ENCODE measurements at regions not wholly inside any gene's neighbourhood (a gene's known extent, or its start where the extent isn't known, plus 50 kb on each side); places are given as distances from the start of the nearest gene placed in this dataset.

DNA sequence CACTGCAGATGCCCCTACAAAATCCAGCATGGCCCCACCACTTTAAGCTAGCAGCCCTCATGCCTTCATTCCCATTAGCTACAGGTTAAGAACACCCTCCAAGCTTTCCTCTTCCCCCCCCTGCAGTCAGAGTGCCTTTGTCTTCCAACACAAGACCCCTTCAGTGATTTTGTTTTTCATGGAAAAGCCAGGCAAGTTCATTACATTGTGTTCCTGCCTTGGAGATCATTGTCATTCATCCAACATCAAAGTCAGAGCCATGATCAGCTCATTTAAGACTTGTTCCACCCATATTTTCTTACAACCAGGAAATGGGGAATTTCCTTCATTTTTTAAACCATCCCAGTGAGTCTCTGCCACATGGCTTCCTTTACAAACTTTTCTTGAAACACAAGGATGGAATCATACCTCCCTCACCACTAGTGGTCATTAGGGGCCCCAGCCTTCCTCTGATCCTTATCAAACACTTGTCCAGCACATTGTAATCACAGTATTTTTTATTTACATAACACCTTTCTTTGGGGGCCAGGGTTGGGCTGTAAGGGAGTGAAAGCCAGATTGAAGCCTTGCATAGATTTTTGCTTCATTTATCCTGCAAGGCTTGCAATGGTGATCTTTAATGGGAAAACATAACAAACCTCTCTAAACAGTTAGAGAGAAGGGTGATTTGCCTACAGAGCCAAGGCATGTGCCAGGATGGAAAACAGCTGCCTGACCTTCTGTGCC is 765.3 kb downstream of the MED13L start:
- TF ChIP-seq GATA2 (IDR thresholded peaks at IDR 0.05; ENCODE audit: low read depth, low read length) (no peak), GATA3 (IDR thresholded peaks at IDR 0.05; ENCODE audit: low read depth, low read length) (no peak)

GRCh38 chr12:115511305-115511704 is 766.2 kb downstream of the MED13L start:
- TF ChIP-seq GATA2 (IDR thresholded peaks at IDR 0.05; ENCODE audit: low read depth, low read length) (no peak), GATA3 (IDR thresholded peaks at IDR 0.05; ENCODE audit: low read depth, low read length) (no peak)

DNA sequence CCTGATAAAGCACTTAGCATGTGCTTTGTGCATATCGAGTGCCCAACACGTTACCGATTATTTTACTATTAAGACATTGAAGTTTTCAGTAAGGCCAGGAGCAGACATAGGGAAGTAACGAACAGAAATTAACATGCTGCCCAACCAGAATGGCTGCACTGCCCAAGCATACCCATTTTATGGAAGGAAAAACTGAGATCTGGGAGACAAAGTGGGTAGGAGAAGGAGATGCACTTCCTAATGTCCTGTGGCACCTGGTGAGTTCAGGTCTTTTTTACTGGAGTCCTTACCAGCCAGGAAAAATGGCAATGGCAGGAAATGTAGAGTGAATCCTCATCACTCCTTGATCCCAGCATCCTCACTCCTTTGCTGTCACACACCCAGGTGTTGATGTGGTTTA is 768.5 kb downstream of the MED13L start:
- no peak for TF ChIP-seq GATA3 (IDR thresholded peaks at IDR 0.05; ENCODE audit: low read depth, low read length)
- TF ChIP-seq GATA2 (IDR thresholded peaks at IDR 0.05; ENCODE audit: low read depth, low read length) = no peak

- no peak for TF ChIP-seq GATA3 (IDR thresholded peaks at IDR 0.05; ENCODE audit: low read depth, low read length)
- TF ChIP-seq GATA2 (IDR thresholded peaks at IDR 0.05; ENCODE audit: low read depth, low read length) = no peak
Observed at GRCh38 chr12:115507951-115508722, 769.4 kb downstream of the MED13L start.

GRCh38 chr12:115507560-115507889 is 770.0 kb downstream of the MED13L start:
- TF ChIP-seq GATA3 (IDR thresholded peaks at IDR 0.05; ENCODE audit: low read depth, low read length) (no peak), GATA2 (IDR thresholded peaks at IDR 0.05; ENCODE audit: low read depth, low read length) (no peak)

DNA sequence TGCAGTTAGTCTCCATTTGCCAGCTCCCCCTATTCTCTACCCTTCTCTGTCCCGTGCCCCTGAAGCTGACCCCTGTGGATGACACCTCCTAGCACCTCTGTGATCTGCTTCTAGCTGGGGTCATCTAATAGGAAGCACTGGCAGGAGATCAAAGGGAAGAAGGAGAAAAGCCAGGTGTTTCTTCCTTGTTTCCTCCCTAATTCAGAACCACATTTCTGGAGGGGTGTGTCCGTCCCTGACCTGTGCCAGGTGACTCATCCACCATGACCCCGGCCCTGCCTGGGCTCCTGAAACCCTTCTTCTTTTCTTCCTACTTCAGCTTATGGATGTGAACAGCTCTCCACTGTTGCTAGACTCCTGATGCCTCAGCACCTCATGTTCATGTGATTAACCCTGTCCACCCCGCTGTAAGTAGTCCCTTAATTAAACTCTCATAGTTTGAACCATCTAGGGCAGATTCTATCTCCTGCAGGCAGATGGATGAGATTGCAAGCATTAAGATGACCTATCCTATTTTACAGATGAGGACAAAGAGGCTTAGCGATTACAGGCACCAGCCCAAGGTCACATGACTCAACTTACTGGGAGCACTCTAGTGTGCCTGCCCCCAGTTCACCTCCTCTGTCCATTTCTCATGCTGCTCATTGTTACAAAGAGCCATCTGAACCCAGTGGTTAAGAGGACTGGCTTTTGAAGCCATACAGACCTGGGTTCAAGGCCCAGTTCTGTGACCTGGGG is 770.5 kb downstream of the MED13L start:
- no peak for TF ChIP-seq GATA2 (IDR thresholded peaks at IDR 0.05; ENCODE audit: low read depth, low read length)
- no peak for TF ChIP-seq GATA3 (IDR thresholded peaks at IDR 0.05; ENCODE audit: low read depth, low read length)

DNA sequence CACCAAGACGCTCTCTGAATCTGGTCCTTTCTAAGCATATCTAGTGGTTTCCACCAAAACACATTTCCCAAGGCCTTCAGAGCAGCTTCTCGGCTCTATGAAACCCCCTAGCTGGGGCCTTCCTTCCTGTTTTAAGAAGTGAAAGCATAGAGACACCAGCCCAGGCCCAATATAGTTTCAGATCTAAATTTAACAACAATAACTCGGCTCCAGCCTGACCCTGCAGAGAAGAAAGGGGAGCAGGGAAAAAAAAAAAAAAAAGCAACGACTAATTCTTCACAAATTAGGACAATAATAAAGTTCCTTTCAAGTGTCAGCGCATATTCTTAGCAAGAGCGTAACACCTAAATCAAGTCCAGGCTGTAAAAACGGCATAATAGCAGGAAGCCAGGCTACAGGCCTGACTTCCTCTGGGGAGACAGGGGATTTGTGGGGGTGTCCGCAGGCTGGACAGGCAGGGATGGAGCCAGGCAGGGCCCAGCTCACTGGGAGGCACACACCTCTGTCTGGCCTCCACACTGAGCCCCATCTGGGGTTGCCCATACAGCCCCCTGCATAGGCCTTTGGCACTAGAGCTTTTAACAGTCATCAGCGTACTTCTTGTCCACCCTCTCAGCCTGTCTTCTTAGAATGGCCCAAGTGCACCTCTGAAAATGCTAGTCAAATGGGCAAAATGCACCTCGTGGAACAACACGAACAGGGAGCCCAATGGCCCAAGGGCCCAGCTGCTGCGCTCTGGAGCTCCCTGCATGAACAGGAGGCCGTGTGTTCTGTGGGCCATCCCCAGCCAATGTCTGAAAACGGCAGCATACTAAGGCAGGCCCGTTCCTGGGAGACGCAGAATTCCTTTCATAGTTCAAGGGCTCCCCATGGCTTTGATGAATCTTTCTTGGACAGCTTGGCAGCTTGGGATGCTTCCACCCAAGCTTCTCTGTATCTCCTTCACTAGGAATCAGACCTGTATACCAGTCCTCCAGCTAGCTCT is 772.9 kb downstream of the MED13L start:
- no peak for TF ChIP-seq GATA3 (IDR thresholded peaks at IDR 0.05; ENCODE audit: low read depth, low read length)
- no peak for TF ChIP-seq GATA2 (IDR thresholded peaks at IDR 0.05; ENCODE audit: low read depth, low read length)

GRCh38 chr12:115500872-115501271 is 776.6 kb downstream of the MED13L start:
- TF ChIP-seq GATA2 (IDR thresholded peaks at IDR 0.05; ENCODE audit: low read depth, low read length) = no peak
- no peak for TF ChIP-seq GATA3 (IDR thresholded peaks at IDR 0.05; ENCODE audit: low read depth, low read length)

GRCh38 chr12:115495300-115495699 is 782.2 kb downstream of the MED13L start:
- TF ChIP-seq GATA3 (IDR thresholded peaks at IDR 0.05; ENCODE audit: low read depth, low read length) = no peak
- TF ChIP-seq GATA2 (IDR thresholded peaks at IDR 0.05; ENCODE audit: low read depth, low read length) = no peak

GRCh38 chr12:115492553-115492952 is 784.9 kb downstream of the MED13L start:
- TF ChIP-seq GATA3 (IDR thresholded peaks at IDR 0.05; ENCODE audit: low read depth, low read length) (no peak), GATA2 (IDR thresholded peaks at IDR 0.05; ENCODE audit: low read depth, low read length) (no peak)

DNA sequence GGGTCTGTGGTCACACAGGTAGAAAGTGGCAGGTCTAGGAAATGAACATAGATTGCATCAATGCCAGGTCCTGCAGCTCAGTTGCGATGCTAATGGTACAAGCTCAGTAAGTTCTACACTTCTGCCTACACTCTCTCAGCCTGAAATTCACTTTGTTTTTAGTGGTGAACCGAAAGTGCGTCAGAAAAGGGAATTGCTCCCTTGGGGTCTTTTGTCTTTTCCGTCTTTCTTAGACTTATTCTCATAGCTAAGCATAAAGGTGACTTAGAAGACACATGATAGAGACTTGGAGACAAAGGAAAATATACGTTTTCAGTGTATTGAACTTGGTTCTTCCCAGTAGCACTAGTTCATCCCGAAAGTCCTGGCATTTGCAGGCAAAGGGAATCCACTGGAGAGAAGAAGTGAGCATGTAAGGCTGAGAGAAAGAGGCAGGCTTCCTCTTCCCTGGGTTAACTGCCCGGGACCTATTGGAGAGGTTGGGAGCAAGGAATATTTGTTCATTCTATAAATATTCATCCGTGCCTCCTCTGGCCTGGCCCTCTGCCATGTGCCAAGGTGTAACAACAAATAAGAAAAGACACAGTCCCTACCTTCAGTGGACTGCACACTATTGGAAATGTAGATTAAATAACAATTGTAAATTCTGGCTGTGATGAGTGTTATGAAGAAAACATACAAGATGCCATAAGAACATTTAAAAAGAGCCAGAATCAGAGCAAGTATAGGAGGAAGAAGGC is 785.8 kb downstream of the MED13L start:
- TF ChIP-seq GATA2 (IDR thresholded peaks at IDR 0.05; ENCODE audit: low read depth, low read length) (no peak), GATA3 (IDR thresholded peaks at IDR 0.05; ENCODE audit: low read depth, low read length) (no peak)

GRCh38 chr12:115489253-115489652 is 788.2 kb downstream of the MED13L start:
- TF ChIP-seq GATA3 (IDR thresholded peaks at IDR 0.05; ENCODE audit: low read depth, low read length) (no peak), GATA2 (IDR thresholded peaks at IDR 0.05; ENCODE audit: low read depth, low read length) (no peak)

GRCh38 chr12:115485967-115486366 is 791.5 kb downstream of the MED13L start:
- TF ChIP-seq GATA2 (IDR thresholded peaks at IDR 0.05; ENCODE audit: low read depth, low read length) = no peak
- TF ChIP-seq GATA3 (IDR thresholded peaks at IDR 0.05; ENCODE audit: low read depth, low read length) = no peak
